ENCODE measurements at regions not wholly inside any gene's neighbourhood (a gene's known extent, or its start where the extent isn't known, plus 50 kb on each side); places are given as distances from the start of the nearest gene placed in this dataset.

DNA sequence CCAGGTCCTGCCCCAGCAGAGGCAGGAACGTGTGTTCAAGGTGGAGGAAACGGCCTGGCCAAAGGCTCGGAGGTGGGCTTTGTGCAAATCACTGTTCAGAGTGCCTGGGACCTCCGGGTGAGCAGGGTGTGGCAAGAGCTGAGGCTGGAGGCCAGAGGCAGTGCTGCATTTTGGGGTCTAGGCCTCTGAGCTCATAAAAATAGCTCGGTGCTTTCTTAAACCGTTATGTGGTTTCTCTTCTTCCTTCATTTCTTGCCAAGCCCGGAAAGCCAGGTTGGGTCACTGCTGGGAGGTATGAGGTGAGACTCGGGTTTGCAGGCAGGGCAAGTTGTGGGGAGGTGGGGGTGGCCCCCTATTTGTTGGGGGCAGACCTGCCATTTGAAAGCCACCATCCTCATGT is 178.8 kb upstream of the MYL2 start:
- in situ Hi-C loops (cut with HindIII; ENCODE audit: low pct_ligation_motif_present, low sequenced_read_pairs) = no loop called here
- Histone ChIP-seq H3K27me3 (replicated peaks) (no peaks in the 10 kb centered on the region), H3K36me3 (replicated peaks) (no peaks in the 10 kb centered on the region), H3K4me3 (ENCODE audit: low read depth, low read length) (no peak overlapping the region), H3K27ac (no peak overlapping the region)
- DNase-seq = no peak
- TF ChIP-seq, protein P1, sequence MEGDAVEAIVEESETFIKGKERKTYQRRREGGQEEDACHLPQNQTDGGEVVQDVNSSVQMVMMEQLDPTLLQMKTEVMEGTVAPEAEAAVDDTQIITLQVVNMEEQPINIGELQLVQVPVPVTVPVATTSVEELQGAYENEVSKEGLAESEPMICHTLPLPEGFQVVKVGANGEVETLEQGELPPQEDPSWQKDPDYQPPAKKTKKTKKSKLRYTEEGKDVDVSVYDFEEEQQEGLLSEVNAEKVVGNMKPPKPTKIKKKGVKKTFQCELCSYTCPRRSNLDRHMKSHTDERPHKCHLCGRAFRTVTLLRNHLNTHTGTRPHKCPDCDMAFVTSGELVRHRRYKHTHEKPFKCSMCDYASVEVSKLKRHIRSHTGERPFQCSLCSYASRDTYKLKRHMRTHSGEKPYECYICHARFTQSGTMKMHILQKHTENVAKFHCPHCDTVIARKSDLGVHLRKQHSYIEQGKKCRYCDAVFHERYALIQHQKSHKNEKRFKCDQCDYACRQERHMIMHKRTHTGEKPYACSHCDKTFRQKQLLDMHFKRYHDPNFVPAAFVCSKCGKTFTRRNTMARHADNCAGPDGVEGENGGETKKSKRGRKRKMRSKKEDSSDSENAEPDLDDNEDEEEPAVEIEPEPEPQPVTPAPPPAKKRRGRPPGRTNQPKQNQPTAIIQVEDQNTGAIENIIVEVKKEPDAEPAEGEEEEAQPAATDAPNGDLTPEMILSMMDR (IDR thresholded peaks at IDR 0.05; ENCODE audit: low read depth, low read length, missing control alignments) = no peak

DNA sequence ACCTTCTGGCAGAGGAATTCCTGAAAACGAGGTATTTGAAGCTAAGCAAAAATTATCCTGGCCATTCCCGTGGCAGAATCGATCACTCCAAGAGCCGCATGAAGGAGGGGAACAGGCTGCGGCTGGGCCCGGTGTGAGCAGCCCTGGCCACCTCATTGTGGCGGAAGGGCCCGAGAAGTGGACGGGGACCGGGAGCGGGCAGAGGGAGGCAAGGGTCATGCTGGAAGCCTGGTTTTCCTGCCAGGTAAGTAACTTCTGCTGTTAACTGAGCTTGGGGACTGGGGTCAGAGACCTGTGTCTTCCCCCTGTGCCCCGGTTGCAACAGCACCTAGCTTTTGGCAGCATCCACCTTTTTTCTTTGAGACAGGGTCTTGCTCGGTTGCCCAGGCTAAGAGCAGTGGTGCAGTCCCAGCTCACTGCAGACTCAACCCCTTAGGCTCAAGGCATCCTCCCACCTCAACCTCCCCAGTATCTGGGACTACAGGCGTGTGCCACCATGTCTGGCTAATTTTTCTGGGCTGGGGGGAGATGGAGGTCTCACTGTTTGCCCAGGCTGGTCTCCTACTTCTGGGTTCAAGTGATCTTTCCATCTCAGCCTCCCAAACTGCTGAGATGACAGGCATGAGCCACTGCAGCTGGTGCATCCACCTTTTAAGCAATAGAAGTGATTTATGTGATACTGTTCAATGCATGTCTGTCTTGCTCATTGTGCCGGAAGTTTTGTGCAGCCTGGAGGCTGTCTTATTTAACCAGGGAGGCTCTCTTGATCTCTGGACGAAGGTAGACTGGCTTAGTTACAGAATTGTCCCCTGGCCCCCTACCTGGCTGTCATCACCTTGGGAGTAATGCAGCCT is 174.0 kb upstream of the MYL2 start:
- Histone ChIP-seq H3K36me3 (replicated peaks) (no peaks in the 10 kb centered on the region), H3K27me3 (replicated peaks) (no peaks in the 10 kb centered on the region), H3K27ac (no peak overlapping the region), H3K4me3 (ENCODE audit: low read depth, low read length) (no peak overlapping the region)
- in situ Hi-C loops (cut with HindIII; ENCODE audit: low pct_ligation_motif_present, low sequenced_read_pairs) = no loop called here
- TF ChIP-seq, protein P1 (IDR thresholded peaks at IDR 0.05; ENCODE audit: low read depth, low read length, missing control alignments) = no peak
- DNase-seq = no peak

DNA sequence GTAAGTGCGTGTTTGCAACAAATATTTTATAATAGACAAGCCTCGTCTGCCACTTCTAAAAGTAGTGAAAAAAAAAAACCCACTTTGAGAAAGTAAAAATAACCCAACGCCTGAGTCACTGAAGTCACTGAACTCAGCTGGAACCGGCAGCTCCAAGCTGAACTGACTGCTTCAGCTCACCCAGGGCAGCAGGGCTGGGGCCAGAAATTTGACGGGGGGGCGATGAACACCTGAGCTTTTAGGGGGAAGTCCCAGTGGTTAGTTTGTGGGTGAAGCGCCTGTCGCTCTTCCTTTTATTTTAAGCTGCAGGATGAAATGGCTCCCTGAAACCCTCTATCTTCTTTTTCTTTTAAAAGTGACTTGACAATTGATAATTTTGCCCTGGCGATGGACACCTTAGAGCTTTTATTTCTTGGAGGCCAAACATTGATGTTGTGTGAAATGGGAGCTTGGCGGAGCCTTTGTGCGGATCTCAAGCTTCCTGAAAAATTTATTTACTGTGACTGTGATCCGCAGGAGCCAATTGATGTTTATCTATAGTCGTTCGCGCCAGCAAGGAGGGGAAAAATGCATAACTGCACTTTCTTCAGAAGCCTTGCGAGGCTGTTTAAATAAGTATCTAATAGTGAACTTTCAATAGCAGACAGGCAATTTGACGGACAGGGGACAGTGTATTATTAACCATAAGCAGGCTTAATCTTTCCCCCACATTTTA is 173.2 kb upstream of the MYL2 start:
- TF ChIP-seq, protein P1 (IDR thresholded peaks at IDR 0.05; ENCODE audit: low read depth, low read length, missing control alignments) = no peak
- in situ Hi-C loops (cut with HindIII; ENCODE audit: low pct_ligation_motif_present, low sequenced_read_pairs) = no loop called here
- DNase-seq = no peak
- Histone ChIP-seq H3K4me3 (ENCODE audit: low read depth, low read length) (no peak overlapping the region), H3K27ac (no peak overlapping the region), H3K36me3 (replicated peaks) (no peaks in the 10 kb centered on the region), H3K27me3 (replicated peaks) (no peaks in the 10 kb centered on the region)

DNA sequence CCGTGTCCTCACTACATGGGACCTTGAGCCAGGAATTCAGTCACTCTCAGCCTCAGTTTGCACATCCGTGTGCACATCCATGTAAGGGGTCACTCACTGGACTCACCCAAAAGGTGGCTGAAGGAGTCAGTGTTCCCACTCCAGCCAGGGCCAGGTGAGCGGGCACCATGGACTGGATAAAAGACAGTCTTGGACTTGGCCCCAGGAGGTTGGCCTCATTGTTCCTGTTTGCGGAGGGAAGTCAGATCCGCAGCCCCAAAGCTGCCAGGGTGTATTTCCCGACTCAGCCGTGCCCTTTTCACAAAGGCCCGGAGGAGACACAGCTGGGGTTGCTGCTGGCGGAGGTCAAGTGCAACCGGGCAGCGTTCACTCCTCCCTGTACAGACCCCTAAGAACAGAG is 170.7 kb upstream of the MYL2 start:
- Histone ChIP-seq H3K4me3 (ENCODE audit: low read depth, low read length) (no peak overlapping the region), H3K36me3 (replicated peaks) (no peaks in the 10 kb centered on the region), H3K27me3 (replicated peaks) (no peaks in the 10 kb centered on the region), H3K27ac (no peak overlapping the region)
- TF ChIP-seq, protein P1 (IDR thresholded peaks at IDR 0.05; ENCODE audit: low read depth, low read length, missing control alignments) = no peak
- in situ Hi-C loops (cut with HindIII; ENCODE audit: low pct_ligation_motif_present, low sequenced_read_pairs) = no loop called here
- no peak for DNase-seq

DNA sequence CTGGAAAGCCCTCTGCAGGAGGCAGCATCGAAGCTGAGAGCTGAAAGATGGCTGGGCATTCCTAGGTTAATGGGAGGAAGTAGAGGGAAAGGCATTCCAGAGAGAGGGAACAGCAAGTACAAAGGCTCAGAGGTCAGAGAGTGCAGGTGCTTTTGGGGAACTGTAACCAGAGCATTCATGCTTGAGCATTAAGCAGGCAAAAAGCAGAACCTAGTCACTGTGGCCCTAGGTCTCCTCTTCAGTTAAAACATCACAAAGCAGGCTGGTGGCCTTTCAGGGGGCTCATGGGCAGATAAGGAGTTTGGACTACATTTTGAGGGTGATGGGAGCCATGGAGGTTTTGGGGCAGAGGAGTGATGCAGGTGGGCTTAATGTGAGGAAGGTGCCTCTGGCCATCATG is 169.2 kb upstream of the MYL2 start:
- TF ChIP-seq, protein P1 (IDR thresholded peaks at IDR 0.05; ENCODE audit: low read depth, low read length, missing control alignments) = no peak
- in situ Hi-C loops (cut with HindIII; ENCODE audit: low pct_ligation_motif_present, low sequenced_read_pairs) = no loop called here
- no peaks in the 10 kb centered on the region for H3K36me3 ChIP-seq (replicated peaks)
- no peaks in the 10 kb centered on the region for H3K27me3 ChIP-seq (replicated peaks)
- no peak overlapping the region for H3K4me3 ChIP-seq (ENCODE audit: low read depth, low read length)
- no peak overlapping the region for H3K27ac ChIP-seq
- no peak for DNase-seq

Data from brain microvascular endothelial cell (primary cell).